HCT116 (cell line): ENCODE measurements at regions not wholly inside any gene's neighbourhood (a gene's known extent, or its start where the extent isn't known, plus 50 kb on each side); places are given as distances from the start of the nearest gene placed in this dataset.

ENCODE experiments used
- ATAC-seq: fragments of 200-7000 bp; cut with Tn5 transposase; 2 replicates; pipeline ENCODE4 v1.9.1; 2020; ENCODE audit warnings: mild to moderate bottlenecking, moderate library complexity
- BruUV-seq: library from RNA; stranded (reverse); fragments of 400-500 nt; replicated peaks from 2 replicates; lab custom pipeline; 2021; lab: Mats Ljungman, UMichigan
- CTCF ChIA-PET: fragments of 300-600 bp; sonication (Branson Sonifier 250); formaldehyde crosslinking; loops from one replicate; lab custom pipeline; 2021; ENCODE audit warnings: antibody characterized with exemption; lab: Charles Lee
- POLR2A ChIA-PET: fragments of 300-600, 350-600 bp; sonication (Branson Sonifier 250); formaldehyde crosslinking; loops from one replicate; lab custom pipeline; 2021; ENCODE audit warnings: antibody characterized with exemption; lab: Charles Lee
- RAD21 ChIA-PET, 2 experiments: fragments of 300-600 bp; sonication (Branson Sonifier 250); formaldehyde crosslinking; loops; one replicate each; lab custom pipeline; 2023; ENCODE audit warnings: low total read pairs in 2 of 2; ENCODE audit not compliant: uncharacterized antibody in 2 of 2, unreplicated experiment in 2 of 2, low non-redundant PET in 1 of 2; lab: Charles Lee
- DNase-seq: peaks from one replicate; pipeline ENCODE4 v3.0.0-alpha.2; 2010; ENCODE audit warnings: low read depth, low spot score
- H2AFZ ChIP-seq: fragments of 200-600 bp; shearing (Covaris generic), sonication (generic); 2 replicates; pipeline ENCODE4 v1.6.1; 2017; ENCODE audit warnings: low read depth, mixed run types, mixed read lengths, antibody characterized with exemption, low read length; ENCODE audit not compliant: poor library complexity, severe bottlenecking
- H3K27ac ChIP-seq: 2 replicates; pipeline ENCODE4 v1.5.1; 2012; ENCODE audit warnings: low read depth, low read length
- H3K27me3 ChIP-seq: fragments of 200-600 bp; sonication (generic); 2 replicates; pipeline ENCODE4 v1.6.1; 2016; ENCODE audit warnings: mixed run types, low read length, mixed read lengths; ENCODE audit not compliant: insufficient read depth
- H3K36me3 ChIP-seq, 2 experiments: fragments of 200-500 bp in 1 of 2; fragments of 200-600 bp in 1 of 2; sonication (Bioruptor generic) in 1 of 2; sonication (generic) in 1 of 2; 2 replicates each; pipeline versions ENCODE4 v1.5.1 to v1.6.1; 2014 to 2016; ENCODE audit warnings: low read length in 2 of 2, inconsistent platforms in 1 of 2, mixed read lengths in 1 of 2, mixed run types in 1 of 2; ENCODE audit not compliant: insufficient read depth in 2 of 2, control insufficient read depth in 1 of 2
- H3K4me1 ChIP-seq, 2 experiments: fragments of 200-600 bp in 1 of 2; sonication (generic) in 1 of 2; 2 replicates each; pipeline versions ENCODE4 v1.5.1 to v1.6.1; 2012 to 2017; ENCODE audit warnings: low read length in 2 of 2, inconsistent platforms in 1 of 2, mild to moderate bottlenecking in 1 of 2, mixed read lengths in 1 of 2, mixed run types in 1 of 2, moderate library complexity in 1 of 2; ENCODE audit not compliant: insufficient read depth in 2 of 2, control insufficient read depth in 1 of 2
- H3K4me2 ChIP-seq: fragments of 200-600 bp; sonication (generic); 2 replicates; pipeline ENCODE4 v1.6.1; 2017; ENCODE audit warnings: mixed run types, low read length, mixed read lengths
- H3K4me3 ChIP-seq, 2 experiments: fragments of 200-600 bp in 1 of 2; sonication (generic) in 1 of 2; replicated peaks in 1 of 2; 2 replicates each; pipeline ENCODE4 v1.5.1; 2011 to 2016; ENCODE audit warnings: low read length in 2 of 2, control low read depth in 1 of 2, low read depth in 1 of 2, mild to moderate bottlenecking in 1 of 2, mixed read lengths in 1 of 2, mixed run types in 1 of 2
- H3K79me2 ChIP-seq: fragments of 200-600 bp; sonication (generic); 2 replicates; pipeline ENCODE4 v1.6.1; 2017; ENCODE audit warnings: mild to moderate bottlenecking, mixed run types, low read length, moderate library complexity, mixed read lengths; ENCODE audit not compliant: insufficient read depth
- H3K9ac ChIP-seq: fragments of 200-600 bp; sonication (generic); 2 replicates; pipeline ENCODE4 v1.6.1; 2016; ENCODE audit warnings: low read length, mixed read lengths
- H3K9me2 ChIP-seq: fragments of 200-600 bp; sonication (generic), shearing (Covaris generic); 2 replicates; pipeline ENCODE4 v1.6.1; 2017; ENCODE audit warnings: mixed run types, mild to moderate bottlenecking, moderate library complexity; ENCODE audit not compliant: insufficient read depth
- H3K9me3 ChIP-seq, 2 experiments: fragments of 200-500 bp in 1 of 2; fragments of 200-600 bp in 1 of 2; sonication (Bioruptor generic) in 1 of 2; sonication (generic) in 1 of 2; 2 replicates each; pipeline ENCODE4 v1.6.1; 2014 to 2017; ENCODE audit warnings: low read length in 2 of 2, mixed read lengths in 2 of 2, inconsistent platforms in 1 of 2, low read depth in 1 of 2, mild to moderate bottlenecking in 1 of 2, mixed run types in 1 of 2, moderate library complexity in 1 of 2; ENCODE audit not compliant: control insufficient read depth in 1 of 2, insufficient read depth in 1 of 2
- H4K20me1 ChIP-seq: fragments of 200-600 bp; sonication (generic), shearing (Covaris generic); 2 replicates; pipeline ENCODE4 v1.6.1; 2017; ENCODE audit warnings: mixed run types, mild to moderate bottlenecking, moderate library complexity; ENCODE audit not compliant: insufficient read depth
- CBX3 ChIP-seq: IDR thresholded peaks from 2 replicates; pipeline ENCODE4 v1.6.1; 2012; ENCODE audit warnings: low read depth
- CEBPB ChIP-seq: IDR thresholded peaks from 2 replicates; pipeline ENCODE4 v1.6.1; 2012; ENCODE audit warnings: low read depth
- EGR1 ChIP-seq: IDR thresholded peaks from 2 replicates; pipeline ENCODE4 v1.6.1; 2012; ENCODE audit warnings: low read depth
- EZH2phosphoT487 ChIP-seq: fragments of 200-600 bp; IDR thresholded peaks from 2 replicates; pipeline ENCODE4 v1.6.1; 2018; ENCODE audit warnings: antibody characterized with exemption, borderline replicate concordance
- SIN3A ChIP-seq: IDR thresholded peaks from 2 replicates; pipeline ENCODE4 v1.6.1; 2012; ENCODE audit warnings: low read depth
- SRF ChIP-seq: IDR thresholded peaks from 2 replicates; pipeline ENCODE4 v1.6.1; 2012; ENCODE audit warnings: low read depth
- TCF7L2 ChIP-seq: IDR thresholded peaks from 2 replicates; pipeline ENCODE4 v1.7.0; 2011; ENCODE audit warnings: borderline replicate concordance, inconsistent platforms; ENCODE audit not compliant: insufficient read depth, insufficient read length; ENCODE audit errors: extremely low read depth
- intact Hi-C: fragments of 100-400 bp; cut with micrococcal nuclease; formaldehyde crosslinking; loops from 2 replicates; pipeline ENCODE4 v1.10.0; 2022
- TF ChIP-seq, protein P1 (sequence below): IDR thresholded peaks from 2 replicates; pipeline ENCODE4 v1.6.1; 2011; ENCODE audit warnings: mild to moderate bottlenecking, low read length, moderate library complexity; ENCODE audit not compliant: insufficient replicate concordance; ENCODE audit errors: extremely low read depth

DNA sequence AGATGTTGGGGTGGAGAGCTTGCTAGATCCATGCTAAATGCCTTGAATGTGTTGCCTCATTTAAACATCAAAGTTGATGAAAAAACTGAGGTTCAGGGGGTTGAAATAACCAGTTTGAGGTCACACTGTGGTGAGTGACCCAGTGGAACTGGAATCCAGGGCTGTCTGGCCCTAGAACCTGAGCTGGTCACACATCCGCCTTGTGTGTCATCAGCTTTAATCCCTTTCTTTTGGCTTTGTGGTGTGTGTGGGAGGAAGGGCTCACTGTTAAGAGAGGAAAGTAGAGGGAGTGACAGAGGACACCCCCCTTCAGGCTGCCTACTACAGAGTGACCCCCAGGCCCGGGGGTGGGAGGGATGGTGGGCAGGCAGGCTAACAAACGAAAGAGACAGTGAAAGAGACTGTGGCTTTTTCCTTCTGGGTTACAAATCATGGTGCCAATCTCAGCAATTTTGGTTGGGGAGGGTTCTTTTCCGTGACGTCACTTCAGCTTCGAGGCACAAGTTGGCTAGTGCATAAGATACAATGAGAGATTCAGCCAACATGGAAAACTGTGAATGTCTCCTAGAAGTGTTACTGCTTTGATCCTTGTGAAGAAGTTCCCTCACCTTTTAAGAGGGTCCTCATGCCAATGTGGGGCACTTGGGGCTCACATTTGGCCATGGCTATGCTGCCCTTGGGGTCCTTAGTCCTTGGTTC, 164.9 kb downstream of the DLEU7 start (continued):
- TF ChIP-seq, protein P1, sequence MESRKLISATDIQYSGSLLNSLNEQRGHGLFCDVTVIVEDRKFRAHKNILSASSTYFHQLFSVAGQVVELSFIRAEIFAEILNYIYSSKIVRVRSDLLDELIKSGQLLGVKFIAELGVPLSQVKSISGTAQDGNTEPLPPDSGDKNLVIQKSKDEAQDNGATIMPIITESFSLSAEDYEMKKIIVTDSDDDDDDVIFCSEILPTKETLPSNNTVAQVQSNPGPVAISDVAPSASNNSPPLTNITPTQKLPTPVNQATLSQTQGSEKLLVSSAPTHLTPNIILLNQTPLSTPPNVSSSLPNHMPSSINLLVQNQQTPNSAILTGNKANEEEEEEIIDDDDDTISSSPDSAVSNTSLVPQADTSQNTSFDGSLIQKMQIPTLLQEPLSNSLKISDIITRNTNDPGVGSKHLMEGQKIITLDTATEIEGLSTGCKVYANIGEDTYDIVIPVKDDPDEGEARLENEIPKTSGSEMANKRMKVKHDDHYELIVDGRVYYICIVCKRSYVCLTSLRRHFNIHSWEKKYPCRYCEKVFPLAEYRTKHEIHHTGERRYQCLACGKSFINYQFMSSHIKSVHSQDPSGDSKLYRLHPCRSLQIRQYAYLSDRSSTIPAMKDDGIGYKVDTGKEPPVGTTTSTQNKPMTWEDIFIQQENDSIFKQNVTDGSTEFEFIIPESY, result no peak

DNA sequence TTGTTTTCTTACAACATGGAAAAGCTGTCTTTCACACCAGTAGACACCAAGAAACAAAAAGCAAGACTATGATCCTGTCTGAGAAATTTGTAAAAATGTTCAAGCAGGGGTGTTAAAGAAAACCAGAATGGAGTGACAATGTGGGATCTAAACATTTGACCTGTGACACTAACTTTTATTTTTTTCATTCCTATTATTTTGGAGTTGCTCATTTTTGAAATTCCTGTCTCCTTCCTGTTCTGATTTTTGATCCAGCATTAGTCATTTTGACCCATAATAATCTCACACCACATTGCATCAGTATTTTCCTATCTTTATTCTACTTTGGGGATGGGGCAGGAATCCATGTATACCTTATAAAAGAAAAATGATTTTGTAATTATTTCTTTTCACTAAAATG, 164.2 kb downstream of the DLEU7 start:
- Histone ChIP-seq H3K4me1 (peaks cover 0 to 25% of the 10 kb centered on the region in 2 experiments; a peak in 1 of 4 replicates), H3K9me3 (no peaks in the 10 kb centered on the region), H4K20me1 (no peaks in the 10 kb centered on the region), H2AFZ (no peak overlapping the region), H3K9me2 (no peaks in the 10 kb centered on the region), H3K27me3 (no peaks in the 10 kb centered on the region), H3K9ac (no peak overlapping the region), H3K4me3 (no peak overlapping the region), H3K4me2 (no peak overlapping the region), H3K79me2 (no peaks in the 10 kb centered on the region), H3K27ac (no peak overlapping the region), H3K36me3 (no peaks in the 10 kb centered on the region)
- intact Hi-C loops, result no loop called here
- ATAC-seq (no peak), DNase-seq (no peak)
- BruUV-seq, result no TSS peak
- RAD21 ChIA-PET, result no interaction called here
- TF ChIP-seq SIN3A (no peak), CEBPB (0 out of 2 replicates have a peak, but pooled peaks have one; percentile 24), TCF7L2 (no peak), SRF (no peak), CBX3 (no peak), EGR1 (no peak), EZH2phosphoT487 (no peak)
- POLR2A ChIA-PET, result no interaction called here
- CTCF ChIA-PET, result no interaction called here
